Erythroblast (primary cell): ENCODE measurements at regions not wholly inside any gene's neighbourhood (a gene's known extent, or its start where the extent isn't known, plus 50 kb on each side); places are given as distances from the start of the nearest gene placed in this dataset.

ENCODE experiments used
- GATA1 ChIP-seq: IDR thresholded peaks from 2 replicates; pipeline ENCODE4 v1.6.1; 2011; ENCODE audit warnings: low read depth, mild to moderate bottlenecking, control low read depth, low read length, moderate library complexity
- POLR2A ChIP-seq: IDR thresholded peaks from 2 replicates; pipeline ENCODE4 v1.6.1; 2011; ENCODE audit warnings: mild to moderate bottlenecking, low read length

GRCh38 chr4:11777447-11777846 is 348.8 kb upstream of the HS3ST1 start:
- TF ChIP-seq POLR2A (no peak), GATA1 (no peak)
